ENCODE measurements at regions not wholly inside any gene's neighbourhood (a gene's known extent, or its start where the extent isn't known, plus 50 kb on each side); places are given as distances from the start of the nearest gene placed in this dataset.

DNA sequence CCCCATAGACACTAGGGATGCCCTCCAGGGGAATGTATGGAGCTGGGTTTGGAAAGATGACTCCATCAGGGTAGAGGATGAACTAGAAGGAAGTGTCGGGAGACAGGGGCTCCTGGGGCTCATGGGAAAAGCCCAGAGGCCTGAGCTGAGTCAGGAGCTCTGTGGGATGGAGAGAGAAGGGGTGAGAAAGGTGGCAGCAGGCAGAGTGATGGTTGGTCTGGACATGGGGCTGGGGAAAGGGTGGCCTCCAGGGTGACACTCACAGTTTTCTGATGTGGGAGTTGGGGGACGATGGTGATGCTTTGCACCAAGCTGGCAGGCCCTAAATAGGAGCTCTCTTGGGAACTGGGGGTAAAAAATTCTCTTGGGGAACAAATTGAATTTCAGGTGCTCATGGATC is 213.5 kb upstream of the MVB12B start (continued):
- TF ChIP-seq, protein P1, sequence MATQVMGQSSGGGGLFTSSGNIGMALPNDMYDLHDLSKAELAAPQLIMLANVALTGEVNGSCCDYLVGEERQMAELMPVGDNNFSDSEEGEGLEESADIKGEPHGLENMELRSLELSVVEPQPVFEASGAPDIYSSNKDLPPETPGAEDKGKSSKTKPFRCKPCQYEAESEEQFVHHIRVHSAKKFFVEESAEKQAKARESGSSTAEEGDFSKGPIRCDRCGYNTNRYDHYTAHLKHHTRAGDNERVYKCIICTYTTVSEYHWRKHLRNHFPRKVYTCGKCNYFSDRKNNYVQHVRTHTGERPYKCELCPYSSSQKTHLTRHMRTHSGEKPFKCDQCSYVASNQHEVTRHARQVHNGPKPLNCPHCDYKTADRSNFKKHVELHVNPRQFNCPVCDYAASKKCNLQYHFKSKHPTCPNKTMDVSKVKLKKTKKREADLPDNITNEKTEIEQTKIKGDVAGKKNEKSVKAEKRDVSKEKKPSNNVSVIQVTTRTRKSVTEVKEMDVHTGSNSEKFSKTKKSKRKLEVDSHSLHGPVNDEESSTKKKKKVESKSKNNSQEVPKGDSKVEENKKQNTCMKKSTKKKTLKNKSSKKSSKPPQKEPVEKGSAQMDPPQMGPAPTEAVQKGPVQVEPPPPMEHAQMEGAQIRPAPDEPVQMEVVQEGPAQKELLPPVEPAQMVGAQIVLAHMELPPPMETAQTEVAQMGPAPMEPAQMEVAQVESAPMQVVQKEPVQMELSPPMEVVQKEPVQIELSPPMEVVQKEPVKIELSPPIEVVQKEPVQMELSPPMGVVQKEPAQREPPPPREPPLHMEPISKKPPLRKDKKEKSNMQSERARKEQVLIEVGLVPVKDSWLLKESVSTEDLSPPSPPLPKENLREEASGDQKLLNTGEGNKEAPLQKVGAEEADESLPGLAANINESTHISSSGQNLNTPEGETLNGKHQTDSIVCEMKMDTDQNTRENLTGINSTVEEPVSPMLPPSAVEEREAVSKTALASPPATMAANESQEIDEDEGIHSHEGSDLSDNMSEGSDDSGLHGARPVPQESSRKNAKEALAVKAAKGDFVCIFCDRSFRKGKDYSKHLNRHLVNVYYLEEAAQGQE (IDR thresholded peaks at IDR 0.05; ENCODE audit: unreplicated experiment): no peak
- no peak for TF ChIP-seq POLR2AphosphoS5 (IDR thresholded peaks at IDR 0.05; ENCODE audit: low read depth)

DNA sequence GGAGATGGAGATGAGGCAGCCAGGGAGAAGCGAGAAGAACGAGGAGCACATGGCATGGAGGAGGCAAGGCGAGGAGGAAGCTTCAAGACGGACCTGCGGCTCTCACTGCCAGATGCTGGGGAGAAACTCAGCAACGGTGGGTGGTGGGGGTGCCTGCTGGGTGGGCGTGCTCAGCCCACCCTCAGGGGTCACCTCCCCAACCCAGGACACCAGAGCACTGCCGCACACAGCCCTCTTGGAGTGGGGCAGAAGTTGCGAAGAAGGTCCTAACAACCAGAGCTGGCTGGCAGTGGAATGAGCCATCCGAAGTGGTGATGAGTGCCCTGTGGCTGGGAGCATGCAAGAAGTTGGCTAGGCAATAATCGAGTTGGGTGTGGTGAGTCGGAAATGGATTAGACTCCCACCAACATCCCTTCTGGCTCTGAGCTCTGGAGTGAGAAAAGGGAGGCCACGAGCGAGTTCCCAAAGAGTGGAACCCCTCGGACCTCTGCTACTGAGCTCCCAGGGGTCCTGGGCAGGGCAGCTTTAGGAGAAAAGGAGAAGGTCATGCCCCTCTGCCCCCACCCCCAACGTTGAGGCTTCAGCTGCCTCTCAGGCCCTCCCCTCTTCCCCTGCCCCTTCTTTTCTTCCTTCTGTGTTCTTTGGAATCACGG is 212.7 kb upstream of the MVB12B start:
- Mint-ChIP-seq H3K36me3 (ENCODE audit: low read depth) (no peaks in the 10 kb centered on the region; the same call in 2 of the 3 replicates), H3K27me3 (ENCODE audit: insufficient read depth, low read depth, poor library complexity) (peaks cover 5% of the 10 kb centered on the region), H3K9me3 (peaks cover 2% of the 10 kb centered on the region; the same call in 1 of the 3 replicates)

More for the DNA sequence above, 212.7 kb upstream of the MVB12B start:
- Histone ChIP-seq H3K4me1 (ENCODE audit: insufficient read depth) (no peaks in the 10 kb centered on the region), H3K27me3 (ENCODE audit: insufficient read depth) (no peaks in the 10 kb centered on the region), H3K4me3 (no peak overlapping the region), H3K27ac (ENCODE audit: low read depth) (no peak overlapping the region), H4K20me1 (replicated peaks; ENCODE audit: insufficient read depth) (no peaks in the 10 kb centered on the region), H3K9me2 (ENCODE audit: insufficient read depth) (no peaks in the 10 kb centered on the region), H3K4me2 (no peak overlapping the region), H3K79me2 (replicated peaks; ENCODE audit: insufficient read depth) (no peaks in the 10 kb centered on the region), H2AFZ (no peak overlapping the region), H3F3A (replicated peaks; ENCODE audit: low read depth) (no peaks in the 10 kb centered on the region), H3K36me3 (ENCODE audit: insufficient read depth) (no peaks in the 10 kb centered on the region)
- no peak overlapping the region for H3K27ac Mint-ChIP-seq
- TF ChIP-seq, protein P1 (IDR thresholded peaks at IDR 0.05; ENCODE audit: unreplicated experiment): no peak
- TF ChIP-seq EZH2phosphoT487 (IDR thresholded peaks at IDR 0.05; ENCODE audit: unreplicated experiment) (no peak), ZNF331 (CRISPR knock-in tag; IDR thresholded peaks at IDR 0.05; ENCODE audit: low read depth) (no peak), STAT1 (IDR thresholded peaks at IDR 0.05; ENCODE audit: unreplicated experiment) (no peak), CREB1 (CRISPR knock-in tag; IDR thresholded peaks at IDR 0.05; ENCODE audit: low read depth) (no peak)
- no peak overlapping the region for H3K4me3 Mint-ChIP-seq
- DNase-seq (ENCODE audit: low spot score) (no peak), ATAC-seq (no peak)
- no peaks in the 10 kb centered on the region for H3K4me1 Mint-ChIP-seq

All from GM23338 (cell line).